ENCODE measurements at regions not wholly inside any gene's neighbourhood (a gene's known extent, or its start where the extent isn't known, plus 50 kb on each side); places are given as distances from the start of the nearest gene placed in this dataset.
A peak's percentile ranks its signal among the peaks of the same experiment; 100 is the strongest.

DNA sequence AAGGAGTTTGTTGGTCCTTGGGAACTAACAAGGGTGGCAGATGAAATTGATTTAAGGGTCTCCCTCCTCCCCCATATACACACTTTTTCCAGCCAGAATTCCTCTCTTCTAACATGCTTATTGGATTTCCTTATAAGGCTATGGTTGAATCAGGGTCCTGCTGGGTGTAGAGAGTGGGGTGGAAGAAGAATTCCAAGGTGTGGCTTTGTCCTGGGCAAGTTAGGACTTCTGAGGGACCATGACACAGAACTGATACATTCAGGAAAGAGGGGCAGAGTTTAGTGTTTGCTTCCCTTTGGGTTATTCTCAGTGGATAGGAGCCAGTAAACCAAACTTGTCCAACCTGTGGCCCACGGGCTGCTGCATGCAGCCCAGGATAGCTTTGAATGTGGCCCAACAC, 116.5 kb downstream of the SNX18 start:
- peaks cover 6 to 10% (median 9%) of the 10 kb centered on the region in 7 donors for H3K9me3 Mint-ChIP-seq
- H3K9me3 ChIP-seq (replicated peaks in 1 of 2; ENCODE audit: control insufficient read depth in 1 of 2, insufficient read depth in 1 of 2, low read length in 2 of 2), result peaks cover 5 to 6% of the 10 kb centered on the region in 2 donors
- H3K4me2 ChIP-seq (replicated peaks; ENCODE audit: extremely low read depth, low read length, poor library complexity, severe bottlenecking), result no peak overlapping the region
- H3K27me3 ChIP-seq (ENCODE audit: control insufficient read depth in 2 of 2, insufficient read depth in 2 of 2, low read length in 2 of 2), result no peaks in the 10 kb centered on the region
- intact Hi-C loops (cut with micrococcal nuclease), result no loop called here
- no peaks in the 10 kb centered on the region for H3K36me3 ChIP-seq (replicated peaks in 1 of 2; ENCODE audit: control insufficient read depth in 1 of 2, insufficient read depth in 2 of 2, low read length in 2 of 2)
- WGBS (ENCODE audit: insufficient coverage), result 20% methylated on average over 1 of the region's 1 CpG
- no peak for DNase-seq
- H3K4me1 Mint-ChIP-seq, result peaks cover 8% of the 10 kb centered on the region
- no peak overlapping the region for H3K4me3 ChIP-seq (replicated peaks in 1 of 3; ENCODE audit: low read depth in 2 of 3, low read length in 3 of 3)
- H3K27me3 Mint-ChIP-seq (ENCODE audit: low read depth in 3 of 3), result no peaks in the 10 kb centered on the region
- H2AFZ ChIP-seq (ENCODE audit: insufficient read depth, low read depth, low read length, poor library complexity, severe bottlenecking), result no peak overlapping the region
- TF ChIP-seq, protein P1, sequence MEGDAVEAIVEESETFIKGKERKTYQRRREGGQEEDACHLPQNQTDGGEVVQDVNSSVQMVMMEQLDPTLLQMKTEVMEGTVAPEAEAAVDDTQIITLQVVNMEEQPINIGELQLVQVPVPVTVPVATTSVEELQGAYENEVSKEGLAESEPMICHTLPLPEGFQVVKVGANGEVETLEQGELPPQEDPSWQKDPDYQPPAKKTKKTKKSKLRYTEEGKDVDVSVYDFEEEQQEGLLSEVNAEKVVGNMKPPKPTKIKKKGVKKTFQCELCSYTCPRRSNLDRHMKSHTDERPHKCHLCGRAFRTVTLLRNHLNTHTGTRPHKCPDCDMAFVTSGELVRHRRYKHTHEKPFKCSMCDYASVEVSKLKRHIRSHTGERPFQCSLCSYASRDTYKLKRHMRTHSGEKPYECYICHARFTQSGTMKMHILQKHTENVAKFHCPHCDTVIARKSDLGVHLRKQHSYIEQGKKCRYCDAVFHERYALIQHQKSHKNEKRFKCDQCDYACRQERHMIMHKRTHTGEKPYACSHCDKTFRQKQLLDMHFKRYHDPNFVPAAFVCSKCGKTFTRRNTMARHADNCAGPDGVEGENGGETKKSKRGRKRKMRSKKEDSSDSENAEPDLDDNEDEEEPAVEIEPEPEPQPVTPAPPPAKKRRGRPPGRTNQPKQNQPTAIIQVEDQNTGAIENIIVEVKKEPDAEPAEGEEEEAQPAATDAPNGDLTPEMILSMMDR (IDR thresholded peaks at IDR 0.05), result no peak
- H3K4me1 ChIP-seq (ENCODE audit: control insufficient read depth in 1 of 2, insufficient read depth in 2 of 2, low read length in 2 of 2), result no peaks in the 10 kb centered on the region
- no peak overlapping the region for H3K4me3 Mint-ChIP-seq
- no peaks in the 10 kb centered on the region for H3K79me2 ChIP-seq (ENCODE audit: insufficient read depth, low read length)
- H3K36me3 Mint-ChIP-seq, result no peaks in the 10 kb centered on the region
- no peaks in the 10 kb centered on the region for H4K20me1 ChIP-seq (ENCODE audit: insufficient read depth, low read length)
- H3K9ac ChIP-seq (ENCODE audit: insufficient read depth, low read length, poor library complexity, severe bottlenecking), result no peak overlapping the region
- H3K27ac ChIP-seq (ENCODE audit: low read depth in 1 of 2, low read length in 2 of 2), result no peak overlapping the region
- H3K27ac Mint-ChIP-seq, result no peak overlapping the region

DNA sequence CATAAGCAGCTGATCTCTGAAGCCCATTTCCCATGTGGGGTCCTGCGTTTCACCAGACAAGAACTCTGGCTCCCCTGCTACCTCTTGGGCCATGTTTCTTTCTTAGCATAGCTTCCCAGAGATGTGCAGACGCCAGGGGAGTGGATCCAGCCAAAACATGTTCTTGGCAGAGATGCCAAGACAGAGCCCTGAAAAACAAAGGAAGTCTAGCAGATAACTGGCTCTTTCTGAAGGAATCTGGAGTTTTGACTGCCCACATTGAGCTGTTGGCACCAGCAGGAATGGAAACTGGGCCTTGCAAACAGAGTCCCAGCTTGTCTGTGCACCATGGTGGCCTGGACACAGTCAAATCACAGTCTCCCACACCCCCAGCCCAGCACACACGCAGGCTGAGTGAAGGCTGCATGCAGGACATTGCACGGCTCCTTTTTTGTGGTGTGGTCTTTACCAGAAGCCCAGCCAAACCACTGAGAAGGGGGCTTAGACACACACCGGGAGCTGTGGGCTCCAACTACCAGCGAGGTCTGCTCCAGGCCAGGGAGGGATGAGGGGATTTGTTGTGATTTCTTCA, 114.7 kb downstream of the SNX18 start:
- no peak overlapping the region for H3K4me2 ChIP-seq (replicated peaks; ENCODE audit: extremely low read depth, low read length, poor library complexity, severe bottlenecking)
- H3K27me3 Mint-ChIP-seq (ENCODE audit: low read depth in 3 of 3), result no peaks in the 10 kb centered on the region
- H3K9ac ChIP-seq (ENCODE audit: insufficient read depth, low read length, poor library complexity, severe bottlenecking), result no peak overlapping the region
- no peaks in the 10 kb centered on the region for H3K36me3 Mint-ChIP-seq
- peak overlapping the region; percentile 9 for H2AFZ ChIP-seq (ENCODE audit: insufficient read depth, low read depth, low read length, poor library complexity, severe bottlenecking)
- no peak overlapping the region for H3K27ac Mint-ChIP-seq
- H3K27me3 ChIP-seq (ENCODE audit: control insufficient read depth in 2 of 2, insufficient read depth in 2 of 2, low read length in 2 of 2), result no peaks in the 10 kb centered on the region
- DNase-seq, result no peak
- H3K4me1 Mint-ChIP-seq, result peaks cover 8% of the 10 kb centered on the region
- intact Hi-C loops (cut with micrococcal nuclease), result no loop called here
- WGBS (ENCODE audit: insufficient coverage), result 100% methylated on average over 2 of the region's 6 CpGs
- H3K79me2 ChIP-seq (ENCODE audit: insufficient read depth, low read length), result no peaks in the 10 kb centered on the region
- H3K9me3 Mint-ChIP-seq, result peaks cover 6 to 13% (median 9%) of the 10 kb centered on the region in 7 donors
- peaks cover 5 to 6% of the 10 kb centered on the region in 2 donors for H3K9me3 ChIP-seq (replicated peaks in 1 of 2; ENCODE audit: control insufficient read depth in 1 of 2, insufficient read depth in 1 of 2, low read length in 2 of 2)
- TF ChIP-seq, protein P1 (IDR thresholded peaks at IDR 0.05), result no peak
- no peak overlapping the region for H3K4me3 ChIP-seq (replicated peaks in 1 of 3; ENCODE audit: low read depth in 2 of 3, low read length in 3 of 3)
- no peaks in the 10 kb centered on the region for H3K4me1 ChIP-seq (ENCODE audit: control insufficient read depth in 1 of 2, insufficient read depth in 2 of 2, low read length in 2 of 2)
- no peak overlapping the region for H3K27ac ChIP-seq (ENCODE audit: low read depth in 1 of 2, low read length in 2 of 2)
- H3K36me3 ChIP-seq (replicated peaks in 1 of 2; ENCODE audit: control insufficient read depth in 1 of 2, insufficient read depth in 2 of 2, low read length in 2 of 2), result no peaks in the 10 kb centered on the region
- no peak overlapping the region for H3K4me3 Mint-ChIP-seq
- no peaks in the 10 kb centered on the region for H4K20me1 ChIP-seq (ENCODE audit: insufficient read depth, low read length)
